HFF-Myc (cell line): ENCODE measurements at regions not wholly inside any gene's neighbourhood (a gene's known extent, or its start where the extent isn't known, plus 50 kb on each side); places are given as distances from the start of the nearest gene placed in this dataset.
"Not testable (repeated sequence)": the region's sequence is repeated elsewhere in the genome, so short reads cannot be mapped to it uniquely, and the experiment has no call there.

Source experiments
- DNase-seq: peaks from one replicate; pipeline ENCODE4 v3.0.0-alpha.2; 2011; ENCODE audit warnings: low read depth; ENCODE audit errors: extremely low read depth
- H3K4me3 ChIP-seq: replicated peaks from 2 replicates; pipeline ENCODE4 v1.5.1; 2011; ENCODE audit warnings: low read depth, mild to moderate bottlenecking, control low read depth, low read length
- TF ChIP-seq, protein P1 (sequence below): IDR thresholded peaks from 2 replicates; pipeline ENCODE4 v1.5.1; 2012; ENCODE audit warnings: mild to moderate bottlenecking, low read depth, low read length, control low read depth; ENCODE audit errors: missing control alignments

DNA sequence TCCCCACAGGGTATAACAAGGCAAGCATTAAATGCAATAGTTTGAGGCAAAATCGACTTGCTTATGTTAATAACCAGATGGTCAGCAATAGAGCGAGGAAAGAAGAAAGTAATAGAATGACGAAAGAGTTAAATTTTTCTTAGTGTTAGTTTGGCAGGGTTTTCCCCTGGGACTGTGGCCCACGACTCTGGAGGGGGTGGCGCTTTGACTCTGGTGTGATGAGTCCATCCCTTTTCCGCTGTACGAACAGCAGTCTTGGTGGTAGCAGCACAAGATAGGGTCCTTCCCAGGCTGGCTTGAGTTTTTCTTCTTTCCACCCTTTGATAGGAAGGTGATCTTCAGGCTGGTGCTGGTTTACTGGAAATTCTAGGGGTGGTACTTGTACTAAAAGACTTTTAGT lies 69.2 kb upstream of the GMDS start:
- TF ChIP-seq, protein P1, sequence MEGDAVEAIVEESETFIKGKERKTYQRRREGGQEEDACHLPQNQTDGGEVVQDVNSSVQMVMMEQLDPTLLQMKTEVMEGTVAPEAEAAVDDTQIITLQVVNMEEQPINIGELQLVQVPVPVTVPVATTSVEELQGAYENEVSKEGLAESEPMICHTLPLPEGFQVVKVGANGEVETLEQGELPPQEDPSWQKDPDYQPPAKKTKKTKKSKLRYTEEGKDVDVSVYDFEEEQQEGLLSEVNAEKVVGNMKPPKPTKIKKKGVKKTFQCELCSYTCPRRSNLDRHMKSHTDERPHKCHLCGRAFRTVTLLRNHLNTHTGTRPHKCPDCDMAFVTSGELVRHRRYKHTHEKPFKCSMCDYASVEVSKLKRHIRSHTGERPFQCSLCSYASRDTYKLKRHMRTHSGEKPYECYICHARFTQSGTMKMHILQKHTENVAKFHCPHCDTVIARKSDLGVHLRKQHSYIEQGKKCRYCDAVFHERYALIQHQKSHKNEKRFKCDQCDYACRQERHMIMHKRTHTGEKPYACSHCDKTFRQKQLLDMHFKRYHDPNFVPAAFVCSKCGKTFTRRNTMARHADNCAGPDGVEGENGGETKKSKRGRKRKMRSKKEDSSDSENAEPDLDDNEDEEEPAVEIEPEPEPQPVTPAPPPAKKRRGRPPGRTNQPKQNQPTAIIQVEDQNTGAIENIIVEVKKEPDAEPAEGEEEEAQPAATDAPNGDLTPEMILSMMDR = no peak
- no peak for DNase-seq
- no peak overlapping the region for H3K4me3 ChIP-seq

- H3K4me3 ChIP-seq = no peak overlapping the region
- TF ChIP-seq, protein P1 = no peak
- DNase-seq = no peak
These were observed 64.6 kb upstream of the GMDS start for GRCh38 chr6:2310042-2310441.

DNA sequence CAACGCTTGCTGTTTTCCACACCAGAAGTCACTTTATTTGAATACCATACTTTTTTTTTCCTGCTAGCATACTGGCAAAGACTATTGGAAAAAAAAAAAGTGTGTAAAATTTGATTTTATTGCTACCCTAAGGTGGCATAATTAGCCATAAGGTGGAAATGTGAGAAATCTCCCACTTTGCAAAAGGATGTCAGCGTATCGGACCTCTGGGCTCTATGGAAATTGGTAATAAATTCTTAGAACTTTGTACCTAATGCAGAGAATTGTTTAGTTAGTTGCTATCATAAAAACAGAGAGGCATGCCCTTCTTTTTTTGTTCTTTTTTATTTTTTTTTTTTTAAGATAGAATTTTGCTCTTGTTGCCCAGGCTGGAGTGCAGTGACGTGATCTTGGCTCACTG lies 63.7 kb upstream of the GMDS start:
- TF ChIP-seq, protein P1 = no peak
- no peak overlapping the region for H3K4me3 ChIP-seq
- DNase-seq = no peak

GRCh38 chr6:2307799-2308198 lies 62.4 kb upstream of the GMDS start:
- no peak overlapping the region for H3K4me3 ChIP-seq
- peak; percentile 16 for DNase-seq
- TF ChIP-seq, protein P1 = no peak

GRCh38 chr6:2305951-2306350 lies 60.5 kb upstream of the GMDS start:
- no peak overlapping the region for H3K4me3 ChIP-seq
- DNase-seq = no peak
- TF ChIP-seq, protein P1 = no peak

- not testable (repeated sequence) for DNase-seq, H3K4me3 ChIP-seq
These were observed 57.1 kb upstream of the GMDS start for GRCh38 chr6:2302482-2302881.

DNA sequence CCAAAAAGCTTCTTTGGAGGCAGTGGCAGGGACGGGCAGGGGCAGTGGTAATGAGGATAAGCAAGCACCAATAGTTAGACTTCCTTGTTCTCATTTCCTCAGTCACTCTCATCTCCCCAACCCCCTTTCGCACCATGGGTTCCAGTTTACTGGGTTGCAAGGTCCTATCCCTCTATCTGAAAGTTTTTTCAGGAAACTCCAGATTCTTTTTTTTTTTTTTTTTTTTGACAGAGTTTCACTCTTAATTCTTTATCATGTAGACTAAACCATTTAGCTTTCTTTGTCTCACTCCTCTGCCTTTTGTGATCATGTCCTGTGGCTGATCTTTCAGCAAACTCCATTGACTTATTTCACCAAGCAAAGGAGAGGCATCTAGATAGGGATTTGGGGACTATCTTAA lies 51.4 kb upstream of the GMDS start:
- H3K4me3 ChIP-seq = no peak overlapping the region
- no peak for DNase-seq
- TF ChIP-seq, protein P1 = no peak
